ENCODE measurements at regions not wholly inside any gene's neighbourhood (a gene's known extent, or its start where the extent isn't known, plus 50 kb on each side); places are given as distances from the start of the nearest gene placed in this dataset.

DNA sequence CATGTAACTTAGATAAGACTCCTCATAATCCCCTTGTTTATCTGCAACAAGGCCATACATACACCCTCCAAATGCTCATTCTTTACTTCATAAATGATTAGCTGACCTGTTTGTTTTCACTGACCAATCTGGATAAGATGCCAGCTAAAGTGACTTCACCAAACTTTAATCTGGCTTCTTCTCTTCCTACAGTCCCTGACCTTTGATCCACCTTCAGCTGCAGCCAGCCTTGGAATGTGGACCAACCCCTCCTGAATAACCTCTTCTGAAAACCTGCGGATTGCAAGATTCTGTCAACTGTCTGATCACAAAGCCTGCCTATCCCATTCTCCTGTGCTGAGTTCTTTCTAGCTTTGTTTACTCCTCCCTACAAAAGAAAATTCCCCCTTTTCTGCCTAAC, 476.8 kb downstream of the LRRC70 start:
- DNase-seq (ENCODE audit: low read depth): peak; percentile 67
- no peak overlapping the region for H3K4me3 ChIP-seq (ENCODE audit: low read depth, low read length)
- TF ChIP-seq, protein P1, sequence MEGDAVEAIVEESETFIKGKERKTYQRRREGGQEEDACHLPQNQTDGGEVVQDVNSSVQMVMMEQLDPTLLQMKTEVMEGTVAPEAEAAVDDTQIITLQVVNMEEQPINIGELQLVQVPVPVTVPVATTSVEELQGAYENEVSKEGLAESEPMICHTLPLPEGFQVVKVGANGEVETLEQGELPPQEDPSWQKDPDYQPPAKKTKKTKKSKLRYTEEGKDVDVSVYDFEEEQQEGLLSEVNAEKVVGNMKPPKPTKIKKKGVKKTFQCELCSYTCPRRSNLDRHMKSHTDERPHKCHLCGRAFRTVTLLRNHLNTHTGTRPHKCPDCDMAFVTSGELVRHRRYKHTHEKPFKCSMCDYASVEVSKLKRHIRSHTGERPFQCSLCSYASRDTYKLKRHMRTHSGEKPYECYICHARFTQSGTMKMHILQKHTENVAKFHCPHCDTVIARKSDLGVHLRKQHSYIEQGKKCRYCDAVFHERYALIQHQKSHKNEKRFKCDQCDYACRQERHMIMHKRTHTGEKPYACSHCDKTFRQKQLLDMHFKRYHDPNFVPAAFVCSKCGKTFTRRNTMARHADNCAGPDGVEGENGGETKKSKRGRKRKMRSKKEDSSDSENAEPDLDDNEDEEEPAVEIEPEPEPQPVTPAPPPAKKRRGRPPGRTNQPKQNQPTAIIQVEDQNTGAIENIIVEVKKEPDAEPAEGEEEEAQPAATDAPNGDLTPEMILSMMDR (conservative IDR thresholded peaks at IDR 0.05; ENCODE audit: low read depth, low read length): no peak

DNA sequence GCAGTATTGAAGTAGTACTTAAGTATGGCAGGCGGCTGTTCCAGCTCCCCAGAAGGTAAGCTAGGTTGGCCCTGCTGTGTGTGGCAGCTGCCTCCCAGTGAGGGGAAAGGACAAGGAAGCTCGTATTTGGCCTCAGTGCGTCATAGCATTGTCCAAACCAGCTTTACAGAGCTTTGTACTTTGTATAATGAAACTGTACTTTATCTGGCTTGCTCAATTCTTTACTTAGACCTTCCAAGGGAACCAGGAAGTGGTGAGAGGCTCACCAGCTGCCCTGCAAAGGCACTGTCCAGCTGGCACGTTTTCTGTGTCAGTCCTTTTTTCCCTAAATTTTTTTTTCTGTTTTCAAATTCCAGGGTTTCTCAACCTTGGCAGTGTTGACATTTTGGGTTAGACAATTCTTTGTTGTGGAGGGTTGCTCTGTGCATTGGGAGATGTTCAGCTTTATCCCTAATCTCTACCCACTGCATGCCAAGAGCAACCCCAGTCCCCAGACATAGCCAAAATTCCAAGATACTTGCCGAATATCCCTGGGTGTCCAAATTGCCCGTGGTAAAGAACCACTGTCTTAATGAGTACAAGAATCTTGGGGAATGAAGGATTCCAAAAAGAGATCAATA, 474.5 kb downstream of the LRRC70 start:
- DNase-seq (ENCODE audit: low read depth): no peak

DNA sequence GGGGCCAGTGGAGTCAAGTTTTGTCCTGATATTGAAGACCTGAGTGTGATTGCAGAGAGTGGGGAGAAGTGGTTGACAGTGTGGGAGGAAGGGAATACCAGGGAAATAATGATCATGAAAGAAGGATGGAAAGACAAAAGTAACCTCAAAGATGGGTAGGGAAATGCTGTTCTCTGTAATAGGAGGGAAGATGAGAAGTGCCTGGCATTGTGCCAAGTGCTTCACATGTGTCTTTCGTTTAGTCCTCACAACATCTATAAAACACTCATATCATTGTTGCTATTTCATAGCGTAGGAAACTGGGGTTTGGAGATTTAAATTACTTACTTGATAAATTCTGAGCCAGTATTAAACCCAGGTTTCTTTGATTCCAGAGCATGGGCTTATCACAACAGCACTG, 472.3 kb downstream of the LRRC70 start:
- H3K4me3 ChIP-seq (ENCODE audit: low read depth, low read length): no peak overlapping the region
- TF ChIP-seq, protein P1 (conservative IDR thresholded peaks at IDR 0.05; ENCODE audit: low read depth, low read length): no peak

More for the DNA sequence above, 474.5 kb downstream of the LRRC70 start:
- H3K4me3 ChIP-seq (ENCODE audit: low read depth, low read length): no peak overlapping the region
- TF ChIP-seq, protein P1 (conservative IDR thresholded peaks at IDR 0.05; ENCODE audit: low read depth, low read length): no peak

DNA sequence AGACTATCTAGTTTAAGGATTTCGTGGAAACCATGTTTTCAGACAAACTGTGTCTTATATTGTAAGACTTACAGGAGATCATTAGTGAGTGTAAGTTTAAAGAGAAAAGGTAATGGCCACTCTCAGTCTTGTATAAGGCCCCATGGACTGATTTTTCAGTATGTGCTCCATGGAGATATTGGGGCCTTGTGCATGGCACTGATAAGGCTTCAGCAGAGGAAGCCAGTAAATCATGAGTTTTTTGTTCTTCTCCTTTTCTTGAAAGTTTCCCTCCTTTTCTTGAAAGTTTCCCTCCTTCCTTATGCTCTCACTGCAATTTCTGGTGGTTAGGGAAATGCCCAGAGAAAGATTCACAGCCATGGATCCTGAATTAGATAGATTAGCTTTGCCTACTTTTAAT, 471.3 kb downstream of the LRRC70 start:
- TF ChIP-seq, protein P1 (conservative IDR thresholded peaks at IDR 0.05; ENCODE audit: low read depth, low read length): no peak
- no peak overlapping the region for H3K4me3 ChIP-seq (ENCODE audit: low read depth, low read length)
- DNase-seq (ENCODE audit: low read depth): no peak

More for the DNA sequence above, 472.3 kb downstream of the LRRC70 start:
- DNase-seq (ENCODE audit: low read depth): no peak

DNA sequence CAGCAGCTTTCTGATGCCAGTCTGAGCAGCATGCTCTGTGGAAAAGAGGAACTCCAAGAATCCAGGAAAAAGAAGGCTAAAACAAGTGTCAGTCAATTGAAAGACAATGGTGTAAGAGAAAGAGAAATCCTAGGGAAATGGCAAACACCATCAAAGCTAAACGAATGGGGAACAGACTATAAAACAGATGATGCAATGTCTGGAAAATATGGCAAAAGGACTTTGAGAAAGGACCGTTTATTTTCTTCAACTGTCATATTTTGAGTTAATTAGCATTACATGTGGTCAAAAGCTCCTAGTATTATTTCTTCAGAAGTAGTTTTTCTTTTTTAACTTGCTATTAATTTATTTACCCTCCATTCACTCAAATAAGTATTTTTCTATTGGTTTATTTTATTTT, 465.2 kb downstream of the LRRC70 start:
- TF ChIP-seq, protein P1 (conservative IDR thresholded peaks at IDR 0.05; ENCODE audit: low read depth, low read length): no peak
- no peak overlapping the region for H3K4me3 ChIP-seq (ENCODE audit: low read depth, low read length)
- peak; percentile 20 for DNase-seq (ENCODE audit: low read depth)

DNA sequence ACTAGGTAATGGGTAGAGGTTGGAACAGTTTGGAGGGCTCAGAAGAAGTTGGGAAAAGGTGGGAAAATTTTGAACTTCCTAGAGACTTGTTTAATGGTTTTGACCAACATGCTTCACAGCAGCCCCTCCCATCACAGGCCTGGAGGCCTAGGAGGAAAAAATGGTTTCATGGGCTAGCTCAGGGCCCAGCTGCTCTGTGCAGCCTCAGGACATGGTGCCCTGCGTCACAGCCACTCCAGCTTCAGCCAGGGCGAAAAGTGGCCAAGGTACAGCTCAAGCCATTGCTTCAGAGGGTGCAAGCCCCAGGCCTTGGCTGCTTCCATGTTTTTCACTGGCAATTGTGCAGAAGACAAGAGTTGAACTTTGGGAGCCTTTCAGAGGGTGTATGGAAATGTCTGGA, 453.7 kb downstream of the LRRC70 start:
- no peak for DNase-seq (ENCODE audit: low read depth)
- TF ChIP-seq, protein P1 (conservative IDR thresholded peaks at IDR 0.05; ENCODE audit: low read depth, low read length): no peak
- H3K4me3 ChIP-seq (ENCODE audit: low read depth, low read length): no peak overlapping the region

DNA sequence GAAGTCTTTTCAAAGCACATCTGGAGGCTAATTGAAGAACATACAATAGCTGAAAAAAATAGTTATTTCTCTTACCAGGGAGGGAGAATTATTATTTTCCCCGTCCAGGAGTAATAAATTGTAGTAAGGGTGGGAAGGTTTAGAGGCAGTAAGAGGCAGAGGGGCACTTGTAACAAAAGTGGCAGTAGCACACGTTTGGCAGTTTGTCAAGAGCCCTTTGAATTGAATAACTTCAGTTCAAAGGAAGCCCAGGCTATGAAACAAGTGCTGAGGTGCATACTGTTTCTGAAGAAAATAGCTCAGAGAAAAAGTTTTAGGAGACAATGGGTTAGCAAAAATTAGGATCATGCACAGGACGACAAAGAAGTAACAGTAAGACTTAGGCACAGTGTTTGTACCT, 451.3 kb downstream of the LRRC70 start:
- TF ChIP-seq, protein P1 (conservative IDR thresholded peaks at IDR 0.05; ENCODE audit: low read depth, low read length): no peak
- no peak overlapping the region for H3K4me3 ChIP-seq (ENCODE audit: low read depth, low read length)
- no peak for DNase-seq (ENCODE audit: low read depth)

Data from epithelial cell of proximal tubule (primary cell).